ENCODE measurements at regions not wholly inside any gene's neighbourhood (a gene's known extent, or its start where the extent isn't known, plus 50 kb on each side); places are given as distances from the start of the nearest gene placed in this dataset.

DNA sequence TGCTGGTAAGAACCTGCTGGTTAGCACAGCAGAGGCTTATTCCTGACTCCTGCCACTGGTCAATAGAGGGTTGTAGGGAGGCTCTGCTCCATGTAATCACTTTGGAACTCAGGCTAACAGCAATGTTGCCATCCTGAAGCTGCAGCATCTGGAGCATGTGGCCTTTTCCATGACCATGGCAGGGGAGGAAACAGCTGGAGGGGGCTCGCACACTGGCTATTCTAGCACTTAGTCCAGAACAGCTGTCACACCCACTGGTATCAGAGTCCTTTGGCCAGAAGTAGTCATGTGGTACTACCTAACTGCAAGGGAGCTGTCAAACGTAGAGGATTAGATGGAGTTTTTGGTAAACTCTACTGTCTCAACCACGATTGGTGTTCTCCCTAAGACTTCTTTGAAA lies 450.0 kb downstream of the RPS24 start:
- FAIRE-seq (no peak), DNase-seq (ENCODE audit: insufficient read length, low spot score) (no peak)
- TF ChIP-seq, protein P1, sequence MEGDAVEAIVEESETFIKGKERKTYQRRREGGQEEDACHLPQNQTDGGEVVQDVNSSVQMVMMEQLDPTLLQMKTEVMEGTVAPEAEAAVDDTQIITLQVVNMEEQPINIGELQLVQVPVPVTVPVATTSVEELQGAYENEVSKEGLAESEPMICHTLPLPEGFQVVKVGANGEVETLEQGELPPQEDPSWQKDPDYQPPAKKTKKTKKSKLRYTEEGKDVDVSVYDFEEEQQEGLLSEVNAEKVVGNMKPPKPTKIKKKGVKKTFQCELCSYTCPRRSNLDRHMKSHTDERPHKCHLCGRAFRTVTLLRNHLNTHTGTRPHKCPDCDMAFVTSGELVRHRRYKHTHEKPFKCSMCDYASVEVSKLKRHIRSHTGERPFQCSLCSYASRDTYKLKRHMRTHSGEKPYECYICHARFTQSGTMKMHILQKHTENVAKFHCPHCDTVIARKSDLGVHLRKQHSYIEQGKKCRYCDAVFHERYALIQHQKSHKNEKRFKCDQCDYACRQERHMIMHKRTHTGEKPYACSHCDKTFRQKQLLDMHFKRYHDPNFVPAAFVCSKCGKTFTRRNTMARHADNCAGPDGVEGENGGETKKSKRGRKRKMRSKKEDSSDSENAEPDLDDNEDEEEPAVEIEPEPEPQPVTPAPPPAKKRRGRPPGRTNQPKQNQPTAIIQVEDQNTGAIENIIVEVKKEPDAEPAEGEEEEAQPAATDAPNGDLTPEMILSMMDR (IDR thresholded peaks at IDR 0.05; ENCODE audit: insufficient read depth, missing control alignments) = no peak

DNA sequence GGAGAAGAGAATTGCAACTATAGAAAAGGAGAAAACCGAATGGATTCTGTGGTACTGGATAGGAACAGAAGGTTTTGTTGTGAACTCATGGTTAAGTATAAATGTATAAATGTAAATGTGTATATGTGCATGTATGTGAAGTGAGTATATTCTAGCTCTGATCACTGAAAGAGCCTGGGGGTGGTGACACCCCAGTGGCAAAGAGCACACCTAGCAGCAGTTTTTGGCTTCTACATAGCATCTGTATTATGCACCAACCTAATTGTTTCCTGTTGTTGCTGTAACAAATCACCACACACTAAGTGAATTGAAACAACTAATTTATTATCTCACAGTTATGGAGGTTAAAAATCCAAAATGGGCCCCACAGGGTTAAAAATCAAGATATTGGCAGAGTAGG lies 455.4 kb downstream of the RPS24 start:
- FAIRE-seq (no peak), DNase-seq (ENCODE audit: insufficient read length, low spot score) (no peak)
- TF ChIP-seq, protein P1 (IDR thresholded peaks at IDR 0.05; ENCODE audit: insufficient read depth, missing control alignments) = no peak

DNA sequence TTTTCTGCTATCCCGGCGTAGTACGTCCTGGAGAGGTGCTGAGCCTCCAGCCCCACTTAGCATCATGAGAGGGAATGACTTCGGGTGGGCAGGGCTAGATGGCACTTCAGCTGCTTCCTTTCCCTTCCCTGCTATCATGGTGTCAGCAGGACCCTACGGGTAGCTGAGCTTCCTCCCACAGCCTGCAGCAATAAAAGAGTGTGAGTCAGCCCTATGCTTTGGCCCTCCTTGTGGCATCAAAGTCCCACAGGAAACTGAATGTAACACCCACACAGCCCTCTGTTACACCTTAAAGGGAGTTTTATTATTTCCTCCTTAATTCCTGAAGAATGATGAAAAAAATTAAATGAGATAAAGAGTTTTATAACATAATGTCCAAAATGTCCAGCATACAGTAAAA lies 458.1 kb downstream of the RPS24 start:
- DNase-seq (ENCODE audit: insufficient read length, low spot score) (no peak), FAIRE-seq (no peak)
- TF ChIP-seq, protein P1 (IDR thresholded peaks at IDR 0.05; ENCODE audit: insufficient read depth, missing control alignments) = no peak

DNA sequence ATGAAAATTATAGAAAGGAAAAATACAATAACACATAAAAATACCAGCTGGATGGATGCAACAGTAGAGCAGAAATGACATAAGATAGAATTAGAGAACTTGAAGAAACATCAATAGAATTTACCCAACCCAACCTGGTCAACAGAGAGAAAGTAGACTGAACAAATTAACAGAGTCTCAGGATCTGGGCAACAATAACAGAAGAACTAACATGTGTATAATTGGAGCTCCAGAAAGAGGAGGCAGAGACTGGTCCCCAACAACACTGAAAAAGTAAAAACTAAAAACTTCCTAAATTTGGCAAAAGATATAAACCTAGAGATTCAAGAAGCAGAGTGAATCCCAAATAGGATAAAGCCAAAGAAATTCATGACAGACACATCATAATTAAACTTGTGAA lies 458.8 kb downstream of the RPS24 start:
- TF ChIP-seq, protein P1 (IDR thresholded peaks at IDR 0.05; ENCODE audit: insufficient read depth, missing control alignments) = no peak
- no peak for DNase-seq (ENCODE audit: insufficient read length, low spot score)
- FAIRE-seq = no peak

DNA sequence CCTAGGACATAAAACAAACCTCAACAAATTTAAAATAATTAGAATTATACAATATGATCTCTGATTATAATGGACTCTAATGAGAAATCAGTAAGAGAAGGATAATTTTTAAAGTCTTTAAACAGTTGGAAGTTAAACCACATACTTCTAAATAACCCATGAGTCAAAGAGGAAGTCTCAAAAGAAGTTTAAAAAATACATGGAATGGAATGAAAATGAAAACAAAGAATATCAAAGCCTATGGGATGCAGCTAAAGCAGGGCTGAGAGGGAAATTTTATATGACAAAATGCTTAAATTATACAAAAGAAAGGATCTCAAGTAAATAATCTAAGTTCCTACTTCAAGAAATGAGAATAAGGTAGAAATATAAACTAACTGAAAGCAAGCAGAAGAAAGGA lies 460.5 kb downstream of the RPS24 start:
- TF ChIP-seq, protein P1 (IDR thresholded peaks at IDR 0.05; ENCODE audit: insufficient read depth, missing control alignments) = no peak
- FAIRE-seq = no peak

DNA sequence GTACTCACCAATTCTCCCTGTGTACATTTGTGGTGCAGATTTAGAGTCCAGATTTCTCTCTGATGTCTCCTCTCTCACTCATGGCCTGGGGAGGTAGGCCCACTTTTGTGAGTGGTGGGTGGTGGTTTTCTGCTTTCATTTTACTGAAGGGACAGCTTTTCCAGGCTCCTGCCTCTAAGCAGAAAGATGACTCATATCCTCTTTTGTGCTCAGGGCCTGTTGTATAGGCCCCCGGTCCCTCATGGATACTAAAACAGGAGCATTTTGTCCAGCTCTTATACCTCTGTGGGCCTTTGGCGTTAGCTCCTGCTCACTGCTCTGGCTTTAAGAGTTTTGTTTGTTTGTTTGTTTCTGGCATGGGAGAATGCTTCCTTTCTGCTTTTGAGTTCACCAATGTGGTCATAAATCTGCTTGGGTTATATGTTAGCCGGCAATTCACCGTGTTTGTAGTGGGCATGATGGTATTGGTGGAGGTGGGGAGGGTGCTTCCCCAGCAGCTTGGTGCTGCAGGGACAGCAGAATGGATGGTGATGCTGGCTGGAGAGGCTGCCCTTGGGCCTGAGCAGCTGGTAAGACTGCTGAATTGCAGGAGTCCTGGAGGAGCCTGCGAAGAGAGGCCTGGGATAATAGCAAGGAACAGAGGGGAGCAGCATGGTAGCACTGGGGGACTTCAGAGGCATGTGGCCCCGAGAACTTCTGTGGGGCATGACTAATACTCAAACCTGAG lies 468.7 kb downstream of the RPS24 start:
- DNase-seq (ENCODE audit: insufficient read length, low spot score) (no peak), FAIRE-seq (no peak)
- TF ChIP-seq, protein P1 (IDR thresholded peaks at IDR 0.05; ENCODE audit: insufficient read depth, missing control alignments) = no peak

More for the DNA sequence above, 460.5 kb downstream of the RPS24 start:
- DNase-seq (ENCODE audit: insufficient read length, low spot score) = no peak

DNA sequence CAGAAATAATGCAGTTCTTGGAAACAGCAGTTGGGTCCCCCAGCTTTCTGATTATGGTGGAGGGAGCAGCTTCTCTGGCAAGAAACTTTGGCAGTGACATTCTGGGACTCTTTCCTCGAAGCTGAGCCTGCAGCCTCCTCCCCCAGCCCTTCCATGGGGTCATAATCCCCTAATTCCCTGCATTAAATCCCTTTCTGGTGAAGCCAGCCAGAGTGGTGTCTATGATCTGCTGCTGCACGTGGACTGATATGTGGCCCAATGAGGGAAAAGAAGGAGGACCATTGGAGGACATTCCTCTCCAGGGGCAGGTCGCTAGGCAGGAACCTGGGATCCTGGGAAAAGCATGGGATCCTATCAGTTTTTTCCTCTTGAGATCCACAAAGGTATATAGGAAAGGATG lies 470.5 kb downstream of the RPS24 start:
- no peak for DNase-seq (ENCODE audit: insufficient read length, low spot score)
- TF ChIP-seq, protein P1 (IDR thresholded peaks at IDR 0.05; ENCODE audit: insufficient read depth, missing control alignments) = no peak

More for the DNA sequence above, 470.5 kb downstream of the RPS24 start:
- FAIRE-seq = no peak

All from D721Med (cell line).